Stimulated activated CD4-positive, alpha-beta T cell treated with anti-CD3 and anti-CD28 coated beads, Interleukin-12 subunit alpha, Interleukin-12 subunit beta, amount 100 ng/mL, for 48 hours (primary cell): ENCODE measurements at regions not wholly inside any gene's neighbourhood (a gene's known extent, or its start where the extent isn't known, plus 50 kb on each side); places are given as distances from the start of the nearest gene placed in this dataset.
"Not testable (repeated sequence)": the region's sequence is repeated elsewhere in the genome, so short reads cannot be mapped to it uniquely, and the experiment has no call there.

ENCODE experiments used
- DNase-seq, 3 donors: peaks; one replicate each; pipeline ENCODE4 v3.0.0-alpha.2; 2020; ENCODE audit warnings: low read depth in 2 of 3, low spot score in 1 of 3

- DNase-seq = no peak
Measured at GRCh38 chr1:89436856-89437255, 73.0 kb downstream of the GBP6 start.

- not testable (repeated sequence) for DNase-seq
Measured at GRCh38 chr1:89438301-89438700, 74.4 kb downstream of the GBP6 start.

GRCh38 chr1:89440911-89441310 is 77.1 kb downstream of the GBP6 start:
- DNase-seq = no peak

GRCh38 chr1:89444791-89445190 is 79.8 kb upstream of the LRRC8B start:
- no peak for DNase-seq

- peak in 2 of 3 donors; percentile 9 to 24 for DNase-seq
Measured at GRCh38 chr1:89451011-89451410, 73.6 kb upstream of the LRRC8B start.

- DNase-seq = no peak
Measured at GRCh38 chr1:89453123-89453972, 71.3 kb upstream of the LRRC8B start.

- peak; percentile 38 to 61 (median 39) for DNase-seq
Measured at GRCh38 chr1:89454845-89455521, 69.6 kb upstream of the LRRC8B start.

GRCh38 chr1:89457046-89457445 is 67.6 kb upstream of the LRRC8B start:
- DNase-seq = no peak

GRCh38 chr1:89459081-89459480 is 65.5 kb upstream of the LRRC8B start:
- DNase-seq = no peak

GRCh38 chr1:89460325-89460724 is 64.3 kb upstream of the LRRC8B start:
- no peak for DNase-seq

- no peak for DNase-seq
Measured at GRCh38 chr1:89462250-89462649, 62.4 kb upstream of the LRRC8B start.

- peak in 1 of 3 donors; percentile 35 for DNase-seq
Measured at GRCh38 chr1:89464008-89464407, 60.6 kb upstream of the LRRC8B start.

- no peak for DNase-seq
Measured at GRCh38 chr1:89465201-89465600, 59.4 kb upstream of the LRRC8B start.

- no peak for DNase-seq
Measured at GRCh38 chr1:89466307-89466930, 58.2 kb upstream of the LRRC8B start.

GRCh38 chr1:89472253-89472652 is 52.4 kb upstream of the LRRC8B start:
- no peak for DNase-seq

- no peak for DNase-seq
Measured at GRCh38 chr1:89472886-89473417, 51.7 kb upstream of the LRRC8B start.
